Choroid plexus epithelial cell (primary cell): ENCODE measurements at regions not wholly inside any gene's neighbourhood (a gene's known extent, or its start where the extent isn't known, plus 50 kb on each side); places are given as distances from the start of the nearest gene placed in this dataset.

Experiments used
- DNase-seq: peaks from one replicate; pipeline ENCODE4 v3.0.0-alpha.2; 2010; ENCODE audit warnings: low read depth
- H3K4me3 ChIP-seq: 2 replicates; pipeline ENCODE4 v1.5.1; 2011; ENCODE audit warnings: low read depth, mild to moderate bottlenecking, control low read depth, low read length, moderate library complexity
- TF ChIP-seq, protein P1 (sequence below): conservative IDR thresholded peaks from 2 replicates; pipeline ENCODE4 v1.5.1; 2011; ENCODE audit warnings: low read depth, mild to moderate bottlenecking, control low read depth, inconsistent platforms, low read length, moderate library complexity

DNA sequence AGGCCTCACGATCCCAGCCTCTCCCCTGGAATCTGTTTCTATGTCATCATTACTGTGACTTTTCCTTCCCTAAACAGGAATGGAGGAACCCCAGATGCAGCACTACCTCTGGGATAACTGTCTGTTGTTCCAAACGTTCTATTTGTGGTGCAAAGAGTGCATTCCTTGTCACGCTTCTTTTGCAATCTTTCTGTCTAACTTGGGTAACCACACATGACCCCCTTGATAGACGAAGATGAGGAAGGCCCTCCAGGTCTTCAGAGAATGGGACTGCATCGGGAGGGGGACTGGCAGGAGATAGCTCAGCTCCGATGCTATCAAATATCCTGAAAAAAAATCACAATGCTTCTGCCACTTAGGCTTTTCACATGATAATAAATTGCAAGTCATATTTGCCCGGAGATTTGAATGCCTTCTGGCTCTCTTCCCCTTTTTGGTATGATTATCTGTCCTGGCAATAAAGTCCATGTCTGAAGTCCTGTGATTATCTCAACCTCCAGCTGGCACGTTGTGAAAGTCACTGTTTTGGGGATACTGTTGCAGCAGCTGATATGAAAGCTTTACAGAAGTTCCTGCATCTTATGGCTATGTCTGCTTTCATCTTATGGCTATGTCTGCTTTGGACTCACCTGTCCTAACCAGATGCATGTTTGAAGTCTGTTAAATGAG is 148.7 kb upstream of the LMO4 start:
- DNase-seq = no peak
- TF ChIP-seq, protein P1, sequence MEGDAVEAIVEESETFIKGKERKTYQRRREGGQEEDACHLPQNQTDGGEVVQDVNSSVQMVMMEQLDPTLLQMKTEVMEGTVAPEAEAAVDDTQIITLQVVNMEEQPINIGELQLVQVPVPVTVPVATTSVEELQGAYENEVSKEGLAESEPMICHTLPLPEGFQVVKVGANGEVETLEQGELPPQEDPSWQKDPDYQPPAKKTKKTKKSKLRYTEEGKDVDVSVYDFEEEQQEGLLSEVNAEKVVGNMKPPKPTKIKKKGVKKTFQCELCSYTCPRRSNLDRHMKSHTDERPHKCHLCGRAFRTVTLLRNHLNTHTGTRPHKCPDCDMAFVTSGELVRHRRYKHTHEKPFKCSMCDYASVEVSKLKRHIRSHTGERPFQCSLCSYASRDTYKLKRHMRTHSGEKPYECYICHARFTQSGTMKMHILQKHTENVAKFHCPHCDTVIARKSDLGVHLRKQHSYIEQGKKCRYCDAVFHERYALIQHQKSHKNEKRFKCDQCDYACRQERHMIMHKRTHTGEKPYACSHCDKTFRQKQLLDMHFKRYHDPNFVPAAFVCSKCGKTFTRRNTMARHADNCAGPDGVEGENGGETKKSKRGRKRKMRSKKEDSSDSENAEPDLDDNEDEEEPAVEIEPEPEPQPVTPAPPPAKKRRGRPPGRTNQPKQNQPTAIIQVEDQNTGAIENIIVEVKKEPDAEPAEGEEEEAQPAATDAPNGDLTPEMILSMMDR = no peak
- H3K4me3 ChIP-seq = no peak overlapping the region

DNA sequence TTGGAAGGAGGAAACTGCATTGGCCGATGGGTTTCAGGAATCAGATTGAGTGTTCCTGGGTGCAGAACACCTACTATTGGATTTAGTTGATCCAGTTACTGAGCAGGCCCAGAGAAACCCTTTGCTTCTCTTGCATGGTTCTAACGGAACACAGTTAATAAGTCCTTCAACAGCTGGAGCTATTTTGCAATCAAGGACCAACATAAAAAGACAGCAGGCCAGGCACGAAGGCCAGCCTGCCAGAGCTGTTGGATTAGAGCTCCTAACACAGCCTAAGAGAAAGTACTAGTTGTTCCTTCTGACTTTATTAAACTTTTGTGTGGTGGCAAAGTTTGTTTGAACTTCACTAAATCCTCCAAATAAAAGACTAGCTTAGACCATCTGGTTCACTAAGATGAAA is 148.0 kb upstream of the LMO4 start:
- no peak for DNase-seq
- H3K4me3 ChIP-seq = no peak overlapping the region
- TF ChIP-seq, protein P1 = no peak

DNA sequence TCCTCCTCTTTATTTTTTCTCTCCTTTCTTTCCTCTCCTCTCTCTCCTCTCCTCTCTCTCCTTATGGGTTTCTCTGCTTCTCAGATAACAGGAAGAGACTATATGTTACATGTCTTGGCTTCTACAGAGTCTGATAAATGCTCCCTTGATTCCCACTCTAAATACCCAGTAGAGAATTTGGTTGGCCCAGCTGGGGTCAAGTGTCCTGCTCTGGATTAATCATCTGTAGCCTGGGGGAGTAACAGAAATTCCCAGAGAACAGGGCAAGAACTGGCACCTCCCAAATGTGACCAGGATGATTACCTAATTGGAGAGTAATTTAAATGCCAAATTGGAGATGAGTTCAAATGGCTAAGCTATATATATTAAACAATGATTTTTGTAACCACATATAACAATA is 146.1 kb upstream of the LMO4 start:
- TF ChIP-seq, protein P1 = no peak
- no peak overlapping the region for H3K4me3 ChIP-seq
- no peak for DNase-seq

DNA sequence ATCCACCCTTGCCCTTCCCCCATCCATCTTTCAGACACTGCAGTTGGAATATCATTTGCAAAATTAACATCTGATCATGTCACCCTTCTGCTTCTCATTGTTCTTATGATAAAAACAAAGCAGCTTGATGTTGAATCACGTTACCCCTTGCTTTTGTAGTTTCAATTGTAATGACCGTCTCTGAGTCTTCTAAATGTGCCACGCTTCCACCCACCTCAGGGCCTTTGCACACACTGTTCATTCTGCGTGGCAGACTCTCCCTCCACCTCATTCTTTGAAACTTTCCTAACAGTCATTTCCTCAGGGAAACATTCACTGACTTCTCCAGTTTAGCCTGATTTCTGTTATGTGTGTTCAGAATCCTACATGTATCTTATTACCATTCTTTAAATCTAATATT is 143.6 kb upstream of the LMO4 start:
- no peak for DNase-seq
- no peak overlapping the region for H3K4me3 ChIP-seq
- TF ChIP-seq, protein P1 = no peak

DNA sequence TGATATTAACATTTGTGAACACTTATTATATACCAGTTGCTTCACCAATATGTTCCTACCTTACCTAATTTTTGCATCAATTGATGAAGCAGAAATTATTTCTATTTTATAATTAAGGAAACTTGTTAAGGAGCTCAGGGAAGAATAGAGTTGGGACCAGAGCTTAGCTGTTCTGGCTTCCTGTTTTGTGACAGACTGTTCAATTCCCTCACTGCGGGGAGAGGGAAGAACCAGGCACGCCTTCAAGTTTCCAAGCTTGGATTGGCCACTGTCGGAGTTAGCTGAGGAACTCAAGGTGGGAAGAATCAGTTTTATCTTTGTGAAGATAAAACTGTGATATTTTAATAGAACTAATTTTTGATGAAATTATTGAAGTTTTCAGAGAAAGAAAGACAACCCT is 142.3 kb upstream of the LMO4 start:
- H3K4me3 ChIP-seq = no peak overlapping the region
- no peak for DNase-seq
- TF ChIP-seq, protein P1 = no peak

DNA sequence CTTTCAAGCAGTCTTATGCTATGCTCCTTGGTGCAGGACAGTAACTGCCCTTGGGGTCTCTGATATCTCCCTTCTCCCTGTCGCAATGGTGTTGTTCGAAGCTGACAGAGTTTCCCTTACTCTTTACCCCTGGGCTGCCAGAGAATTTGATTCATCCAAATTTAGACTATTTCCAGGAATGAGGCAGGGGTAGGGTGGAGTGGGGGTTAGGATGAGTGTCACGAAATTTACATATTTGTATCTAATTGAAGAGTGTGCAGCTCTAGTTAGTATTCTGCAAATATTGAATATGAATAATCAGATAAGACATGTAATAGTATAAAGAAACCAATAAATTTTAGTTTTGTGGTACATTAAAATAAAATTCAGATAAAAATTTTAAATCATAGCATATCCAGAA is 140.0 kb upstream of the LMO4 start:
- DNase-seq = no peak
- TF ChIP-seq, protein P1 = no peak
- no peak overlapping the region for H3K4me3 ChIP-seq

DNA sequence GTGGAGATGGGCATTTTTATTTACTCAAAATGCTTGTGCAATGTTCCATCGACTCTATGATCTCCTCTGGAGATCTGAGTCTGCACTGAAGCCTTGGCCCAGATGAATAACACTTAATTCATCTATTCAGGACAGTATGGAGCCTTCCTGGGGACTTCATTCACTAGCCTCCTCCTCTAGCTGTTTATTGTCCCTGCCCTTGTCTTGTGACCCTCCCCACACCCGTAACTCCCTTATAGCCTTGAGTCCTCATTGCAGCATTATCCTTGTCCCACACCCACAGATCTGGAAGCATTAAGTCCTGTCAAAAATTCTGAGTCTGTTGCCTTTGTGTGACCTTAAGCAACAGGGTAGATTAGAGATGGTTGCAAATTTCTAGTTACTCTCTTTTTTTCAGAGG is 138.3 kb upstream of the LMO4 start:
- DNase-seq = no peak
- H3K4me3 ChIP-seq = no peak overlapping the region
- TF ChIP-seq, protein P1 = no peak
